ENCODE measurements at regions not wholly inside any gene's neighbourhood (a gene's known extent, or its start where the extent isn't known, plus 50 kb on each side); places are given as distances from the start of the nearest gene placed in this dataset.

DNA sequence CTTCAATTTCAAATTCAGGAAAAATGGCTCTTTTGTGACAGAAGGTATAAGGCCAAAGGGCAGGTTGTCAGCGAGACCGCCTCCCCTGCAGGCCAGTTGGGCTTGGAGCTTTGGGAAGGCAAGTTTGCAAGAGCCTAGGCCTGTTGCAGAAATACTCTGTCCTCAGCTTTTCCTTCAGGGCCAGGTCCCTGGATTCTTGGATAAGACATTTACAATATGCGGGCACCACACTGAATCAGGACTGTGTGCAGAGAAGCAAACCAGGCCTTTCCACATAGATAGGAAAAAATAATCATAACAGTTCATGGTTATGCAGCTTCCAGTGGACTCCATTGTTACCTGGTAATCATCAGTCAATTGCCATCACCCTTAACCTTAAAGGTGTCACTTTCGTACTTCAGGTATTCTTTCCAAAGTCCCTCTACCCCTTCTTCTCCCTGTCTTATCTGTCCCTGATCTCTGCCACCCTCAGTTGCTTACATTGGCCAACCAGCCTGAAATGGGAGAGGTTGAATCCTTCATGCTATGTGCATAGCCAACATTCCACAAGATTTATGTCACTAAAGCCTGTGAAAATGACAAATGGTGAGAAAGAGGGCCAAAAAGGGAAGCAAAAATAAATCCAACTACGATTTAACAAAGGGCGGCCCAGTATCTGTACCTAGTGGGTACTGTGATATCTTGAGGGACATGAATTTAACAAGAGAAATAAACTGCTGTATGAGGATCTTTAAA is 304.5 kb upstream of the NFE2L3 start:
- no peak for DNase-seq (ENCODE audit: low spot score)

DNA sequence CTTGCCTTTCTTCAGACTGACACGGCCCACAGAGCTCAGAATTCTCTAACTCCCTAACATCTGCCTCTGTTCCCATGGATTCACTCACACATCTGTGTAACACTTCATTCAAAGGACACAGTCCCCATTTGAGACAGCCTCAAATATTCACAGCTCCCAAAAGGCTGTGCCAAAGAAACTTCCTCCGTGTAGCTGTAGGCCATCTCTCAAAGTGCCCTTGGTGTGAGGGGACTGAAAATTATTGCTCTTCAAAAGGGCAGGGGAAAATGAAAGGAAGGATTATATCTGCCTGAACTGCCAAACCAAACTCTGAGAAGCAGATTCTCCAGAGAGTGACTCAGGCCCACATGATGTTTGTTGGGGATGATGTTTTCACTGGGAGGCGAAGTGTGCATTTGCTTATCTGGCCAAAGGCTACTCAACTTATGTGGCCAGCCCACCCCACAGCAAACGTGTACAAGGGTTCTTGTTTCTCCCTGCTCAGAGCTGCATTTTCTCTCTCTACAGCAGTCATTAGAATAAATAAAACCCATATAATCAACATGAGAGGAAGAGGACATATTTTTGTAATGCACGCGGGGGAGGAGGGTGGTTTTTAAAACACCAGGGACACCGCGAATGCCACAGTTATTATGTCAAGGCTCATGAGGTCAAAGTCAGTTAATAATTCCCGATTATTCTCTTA is 302.4 kb upstream of the NFE2L3 start:
- DNase-seq (ENCODE audit: low spot score), result peak; percentile 69

DNA sequence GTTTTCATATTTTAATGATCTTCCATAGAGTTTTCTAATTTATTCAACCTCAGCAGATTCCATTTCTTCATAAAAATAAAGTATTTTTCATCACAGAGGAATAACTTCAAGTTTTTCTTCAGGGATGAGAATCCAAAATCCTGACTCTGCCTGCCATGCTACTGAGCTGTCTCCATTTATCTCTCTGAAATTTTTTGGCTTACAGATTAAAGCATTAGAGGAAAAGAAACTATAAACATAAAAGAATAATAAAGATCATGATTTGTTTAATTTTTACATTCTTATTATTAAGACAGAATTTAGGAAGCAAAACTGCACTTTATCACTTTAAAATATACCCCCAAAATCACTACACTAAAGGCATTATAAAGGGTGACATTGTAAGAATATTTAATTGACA is 301.8 kb upstream of the NFE2L3 start:
- no peak for DNase-seq (ENCODE audit: low spot score)

DNA sequence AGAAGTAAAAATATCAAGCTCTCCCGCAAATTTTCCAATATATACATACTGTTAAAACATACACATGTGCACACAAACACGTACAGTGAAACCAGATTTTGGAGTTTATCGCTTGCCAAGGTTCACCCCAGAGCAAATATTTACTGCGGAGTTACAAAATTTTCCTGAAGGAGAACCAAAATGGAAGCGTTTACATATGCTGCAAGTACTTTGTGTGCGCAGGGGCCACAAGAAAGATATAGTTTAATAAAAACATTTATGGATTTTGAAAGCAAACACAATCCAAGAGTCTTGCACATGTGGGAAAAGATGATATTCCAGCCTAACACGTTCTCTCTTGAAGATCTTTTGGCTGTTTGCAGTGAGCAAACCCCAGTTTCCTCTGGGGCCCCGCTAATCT is 301.3 kb upstream of the NFE2L3 start:
- DNase-seq (ENCODE audit: low spot score), result no peak

DNA sequence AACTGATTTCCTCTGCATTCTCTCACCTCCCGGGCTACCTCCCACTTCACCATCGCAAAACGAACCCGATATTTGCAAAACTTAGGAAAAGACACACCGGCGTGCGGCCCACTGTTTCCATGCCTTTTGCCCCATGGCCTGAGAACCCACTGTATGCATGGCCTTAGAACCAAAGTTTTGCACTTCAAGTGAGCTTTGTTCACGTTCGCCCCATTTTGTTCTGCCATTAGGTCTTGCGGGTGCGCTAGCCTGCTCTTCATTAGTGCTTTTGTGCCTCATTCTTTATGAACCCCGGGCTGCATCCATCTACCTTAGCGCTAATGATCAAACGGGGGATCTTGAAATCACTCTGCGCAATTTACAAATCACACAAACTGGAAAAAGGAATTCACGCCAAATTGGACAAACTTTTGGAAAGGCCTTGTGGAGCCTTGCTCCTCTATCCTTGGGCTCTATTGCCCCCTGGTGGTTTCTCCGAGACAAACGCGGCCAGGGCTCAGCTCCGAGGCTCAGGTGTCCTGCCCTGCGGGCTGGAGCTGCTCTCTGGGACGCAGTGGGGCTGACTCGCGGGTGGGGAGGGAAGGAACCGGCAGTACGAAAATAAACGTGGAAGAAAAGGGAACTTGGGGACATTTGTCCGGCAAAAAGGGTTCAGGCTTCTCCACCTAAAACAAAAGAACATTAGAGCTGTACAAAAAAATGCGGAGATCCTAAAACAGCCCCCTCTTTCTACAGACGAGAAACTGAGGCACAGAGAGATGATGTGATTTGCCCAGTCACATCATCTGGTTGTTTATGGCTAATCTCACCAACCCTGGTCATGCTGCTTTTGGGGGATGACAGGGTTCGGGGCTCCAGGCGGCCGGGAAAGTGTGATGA is 300.4 kb upstream of the NFE2L3 start:
- DNase-seq (ENCODE audit: low spot score), result peak; percentile 83

DNA sequence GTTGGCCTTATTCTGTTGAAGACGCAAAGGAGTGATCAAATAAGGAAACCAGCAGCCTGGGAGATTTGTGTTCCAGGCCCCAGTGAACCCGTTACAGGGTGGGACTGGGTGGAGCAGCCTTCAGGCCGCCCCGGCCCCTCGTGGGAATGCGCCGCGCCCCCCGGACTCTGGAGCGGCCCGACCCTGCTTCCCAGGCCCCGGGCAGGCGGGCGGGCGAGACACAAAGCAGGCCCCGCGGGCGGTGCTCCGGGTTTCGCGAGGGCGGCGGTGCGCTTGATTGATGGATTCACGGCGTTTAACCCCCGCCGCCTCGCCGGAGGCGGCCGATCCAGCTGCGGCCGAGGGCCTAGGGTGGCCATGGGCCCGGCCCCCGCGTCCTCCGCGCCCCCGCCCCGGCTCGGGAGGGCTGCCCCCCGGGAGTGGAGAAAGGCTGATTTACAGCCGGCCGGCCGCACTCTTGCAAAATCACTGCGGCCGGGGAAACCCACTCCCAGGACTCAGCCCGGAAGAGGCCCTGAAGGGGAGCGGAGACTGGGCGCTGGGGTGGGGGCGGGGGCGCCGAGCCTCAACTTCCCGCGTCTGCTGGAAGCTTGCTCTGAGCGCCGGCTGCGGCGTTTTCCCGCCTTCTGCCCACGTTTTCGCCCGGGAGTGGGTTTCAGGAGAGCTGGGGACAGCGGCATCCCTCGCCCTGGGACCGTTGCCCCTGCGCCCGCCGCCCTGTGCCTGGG is 299.6 kb upstream of the NFE2L3 start:
- no peak for DNase-seq (ENCODE audit: low spot score)

DNA sequence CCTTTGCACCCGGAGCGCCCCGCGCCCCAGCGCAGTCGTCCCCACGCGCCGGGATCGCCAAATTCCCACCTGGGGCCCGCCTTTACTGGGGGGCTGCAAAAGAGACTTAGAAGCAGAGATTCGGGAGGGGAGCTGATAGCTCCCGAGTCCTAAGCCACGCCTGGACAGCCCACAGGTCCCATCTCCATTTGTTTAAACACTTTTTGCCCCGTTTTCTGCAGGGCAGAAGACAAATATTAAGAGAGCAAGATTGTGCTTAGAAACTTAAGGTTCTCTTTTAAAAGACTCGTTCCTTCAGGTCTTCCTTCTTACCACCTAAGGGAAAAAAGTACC is 299.1 kb upstream of the NFE2L3 start:
- DNase-seq (ENCODE audit: low spot score), result no peak

DNA sequence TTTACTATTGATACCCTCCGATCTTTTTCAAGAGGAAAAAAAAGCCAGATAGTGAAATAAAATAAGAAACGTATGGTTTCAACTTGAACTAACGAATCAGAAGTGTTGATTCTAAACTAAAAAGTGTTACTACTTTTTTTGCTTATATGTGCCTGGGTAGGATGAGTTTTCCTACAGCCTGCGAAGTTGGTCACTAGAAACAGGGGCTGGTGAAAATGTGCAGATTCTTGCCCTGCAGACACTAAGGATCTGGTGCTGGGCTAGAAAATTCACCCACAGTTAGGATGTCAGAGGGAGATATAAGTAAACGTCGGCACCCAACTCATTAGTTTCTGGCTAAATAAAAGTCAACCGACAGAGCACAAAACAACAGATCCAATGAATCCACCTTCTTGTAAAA is 298.7 kb upstream of the NFE2L3 start:
- no peak for DNase-seq (ENCODE audit: low spot score)

- no peak for DNase-seq (ENCODE audit: low spot score)
Observed at GRCh38 chr7:25854059-25854458, 297.9 kb upstream of the NFE2L3 start.

- peak; percentile 89 for DNase-seq (ENCODE audit: low spot score)
Observed at GRCh38 chr7:25854608-25855497, 297.1 kb upstream of the NFE2L3 start.

DNA sequence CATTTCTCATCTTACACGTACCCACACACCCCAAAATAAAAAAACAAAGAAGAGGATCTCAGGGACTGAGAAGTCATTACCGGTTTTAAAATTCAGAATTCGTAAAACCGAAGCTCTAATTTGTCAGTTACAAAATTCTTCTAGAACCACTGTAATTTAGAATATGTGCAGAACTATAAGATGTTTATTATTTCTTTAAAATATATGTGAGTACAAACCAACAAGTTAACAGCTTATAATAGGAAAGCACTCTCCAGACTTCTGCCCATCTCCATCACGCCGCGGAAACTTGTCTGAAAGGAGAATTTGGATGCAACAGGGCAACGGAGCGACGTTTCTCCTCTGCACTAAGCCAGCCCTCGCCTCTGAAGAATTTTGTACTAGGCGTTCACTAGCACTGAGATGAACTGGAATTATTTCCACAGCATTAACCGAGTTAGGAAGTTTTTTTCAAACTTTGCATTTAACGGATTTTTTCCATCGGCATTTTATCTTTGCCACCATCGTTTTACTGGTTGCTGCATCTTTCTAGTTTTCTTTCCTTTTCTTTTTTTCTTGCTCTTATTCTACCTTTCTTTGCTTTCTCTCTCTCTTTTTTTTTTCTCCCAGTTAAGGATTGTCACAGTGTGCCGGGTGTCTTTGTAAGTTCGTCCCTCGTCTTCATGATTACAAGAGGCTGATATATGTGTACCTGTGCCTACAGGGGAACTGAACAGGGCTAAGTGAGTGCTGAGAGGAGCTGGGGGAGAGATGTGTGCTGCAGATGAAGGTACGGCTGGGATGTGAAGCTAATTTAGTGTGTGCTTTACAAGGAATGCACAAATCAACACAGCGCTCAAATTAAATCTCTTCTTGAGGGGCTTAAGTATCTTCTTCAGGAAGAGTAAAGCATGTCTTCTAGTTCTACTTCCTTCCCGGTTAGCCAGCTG is 295.9 kb upstream of the NFE2L3 start:
- no peak for DNase-seq (ENCODE audit: low spot score)

DNA sequence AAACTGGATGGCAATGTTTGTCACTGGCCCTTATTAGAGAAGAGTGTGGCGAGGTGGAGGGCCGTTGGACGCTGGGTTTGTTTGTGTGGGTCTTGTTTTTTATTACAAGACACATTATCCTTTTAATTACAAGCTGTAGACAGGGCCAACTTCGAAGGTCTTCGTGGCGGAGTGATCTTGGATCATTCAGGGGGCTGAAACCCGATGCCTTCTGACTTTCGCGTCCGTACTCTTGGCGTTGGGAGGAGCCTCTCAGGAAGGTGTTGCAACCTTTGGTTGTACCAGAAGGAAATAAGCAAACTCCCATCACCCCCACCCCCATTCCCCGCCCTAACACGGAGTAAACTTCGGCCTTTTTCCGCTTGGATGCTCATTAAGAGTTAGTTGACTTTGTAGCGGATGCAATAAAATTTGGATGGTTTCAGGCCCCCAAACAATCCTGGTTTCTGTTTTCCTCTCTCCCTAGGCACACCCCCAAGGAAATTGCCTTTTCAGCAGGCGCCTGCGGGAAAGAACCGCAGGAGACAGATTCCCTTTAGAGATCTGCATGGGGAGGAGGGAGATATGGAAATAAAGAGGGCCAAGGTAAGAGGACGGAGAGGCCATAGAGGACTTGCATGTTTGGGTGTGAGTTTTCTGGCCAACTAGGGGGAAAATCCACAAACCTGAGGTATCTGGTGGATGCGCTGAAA is 294.5 kb upstream of the NFE2L3 start:
- DNase-seq (ENCODE audit: low spot score), result no peak

GRCh38 chr7:25858200-25858524 is 293.8 kb upstream of the NFE2L3 start:
- no peak for DNase-seq (ENCODE audit: low spot score)

- DNase-seq (ENCODE audit: low spot score), result no peak
Observed at GRCh38 chr7:25858525-25859411, 293.2 kb upstream of the NFE2L3 start.

GRCh38 chr7:25859412-25860274 is 292.4 kb upstream of the NFE2L3 start:
- no peak for DNase-seq (ENCODE audit: low spot score)

- DNase-seq (ENCODE audit: low spot score), result no peak
Observed at GRCh38 chr7:25860275-25861163, 291.5 kb upstream of the NFE2L3 start.

- no peak for DNase-seq (ENCODE audit: low spot score)
Observed at GRCh38 chr7:25861164-25861496, 290.9 kb upstream of the NFE2L3 start.
